ENCODE measurements at regions not wholly inside any gene's neighbourhood (a gene's known extent, or its start where the extent isn't known, plus 50 kb on each side); places are given as distances from the start of the nearest gene placed in this dataset.

GRCh38 chr14:61898568-61898967, 136.3 kb downstream of the SNAPC1 start:
- Histone ChIP-seq H3K27me3 (ENCODE audit: insufficient read depth, low read length) (no peaks in the 10 kb centered on the region), H2AFZ (ENCODE audit: insufficient read depth, low read length, poor library complexity) (no peak overlapping the region), H3K23ac (ENCODE audit: low read length) (no peak overlapping the region), H4K8ac (ENCODE audit: low read depth, low read length) (no peak overlapping the region), H3K4ac (ENCODE audit: low read depth, low read length) (no peak overlapping the region), H3K27ac (ENCODE audit: low read depth, low read length) (no peak overlapping the region), H3K79me2 (ENCODE audit: control insufficient read depth, insufficient read depth, low read length, poor library complexity) (no peaks in the 10 kb centered on the region), H4K91ac (ENCODE audit: low read depth, low read length) (no peak overlapping the region), H3K14ac (ENCODE audit: low read length) (no peak overlapping the region), H3K18ac (ENCODE audit: low read length) (no peak overlapping the region), H2BK5ac (ENCODE audit: low read depth, low read length, poor library complexity) (no peak overlapping the region), H2BK12ac (ENCODE audit: low read length) (no peak overlapping the region), H3K9me3 (ENCODE audit: insufficient read depth, low read depth, low read length) (no peaks in the 10 kb centered on the region), H3K9ac (ENCODE audit: low read length) (no peak overlapping the region), H2AK5ac (ENCODE audit: low read length) (no peak overlapping the region), H3K4me1 (ENCODE audit: control insufficient read depth in 1 of 2, insufficient read depth in 2 of 2, low read length in 2 of 2) (no peaks in the 10 kb centered on the region), H3K4me3 (ENCODE audit: low read depth, low read length) (no peak overlapping the region), H3K4me2 (ENCODE audit: low read length) (no peak overlapping the region), H4K12ac (ENCODE audit: low read depth, low read length) (no peak overlapping the region), H3K36me3 (ENCODE audit: control insufficient read depth in 1 of 2, insufficient read depth in 2 of 2, low read length in 2 of 2) (no peaks in the 10 kb centered on the region), H3K79me1 (ENCODE audit: low read length) (no peaks in the 10 kb centered on the region), H2BK120ac (ENCODE audit: insufficient read depth, low read length, poor library complexity) (no peak overlapping the region)
- DNase-seq = no peak
- no CpG with 5 or more reads among the region's 6 CpGs for WGBS (ENCODE audit: extremely low coverage, insufficient coverage, insufficient read length)

- no peak overlapping the region for H3K4me2 ChIP-seq (ENCODE audit: low read length)
- H2BK12ac ChIP-seq (ENCODE audit: low read length) = no peak overlapping the region
- H3K4ac ChIP-seq (ENCODE audit: low read depth, low read length) = no peak overlapping the region
- no peak overlapping the region for H3K14ac ChIP-seq (ENCODE audit: low read length)
- no peaks in the 10 kb centered on the region for H3K27me3 ChIP-seq (ENCODE audit: insufficient read depth, low read length)
- H3K23ac ChIP-seq (ENCODE audit: low read length) = no peak overlapping the region
- H3K18ac ChIP-seq (ENCODE audit: low read length) = no peak overlapping the region
- no peak overlapping the region for H4K12ac ChIP-seq (ENCODE audit: low read depth, low read length)
- H3K4me3 ChIP-seq (ENCODE audit: low read depth, low read length) = no peak overlapping the region
- no peak overlapping the region for H4K8ac ChIP-seq (ENCODE audit: low read depth, low read length)
- peaks cover 3 to 5% of the 10 kb centered on the region in 2 experiments for H3K4me1 ChIP-seq (ENCODE audit: control insufficient read depth in 1 of 2, insufficient read depth in 2 of 2, low read length in 2 of 2)
- no peak overlapping the region for H4K91ac ChIP-seq (ENCODE audit: low read depth, low read length)
- no peaks in the 10 kb centered on the region for H3K36me3 ChIP-seq (ENCODE audit: control insufficient read depth in 1 of 2, insufficient read depth in 2 of 2, low read length in 2 of 2)
- no peak overlapping the region for H3K9ac ChIP-seq (ENCODE audit: low read length)
- H2AK5ac ChIP-seq (ENCODE audit: low read length) = no peak overlapping the region
- H2BK5ac ChIP-seq (ENCODE audit: low read depth, low read length, poor library complexity) = no peak overlapping the region
- no CpG with 5 or more reads among the region's 4 CpGs for WGBS (ENCODE audit: extremely low coverage, insufficient coverage, insufficient read length)
- H3K79me1 ChIP-seq (ENCODE audit: low read length) = no peaks in the 10 kb centered on the region
- H3K79me2 ChIP-seq (ENCODE audit: control insufficient read depth, insufficient read depth, low read length, poor library complexity) = no peaks in the 10 kb centered on the region
- no peak for DNase-seq
- no peak overlapping the region for H2AFZ ChIP-seq (ENCODE audit: insufficient read depth, low read length, poor library complexity)
- no peak overlapping the region for H3K27ac ChIP-seq (ENCODE audit: low read depth, low read length)
- H2BK120ac ChIP-seq (ENCODE audit: insufficient read depth, low read length, poor library complexity) = no peak overlapping the region
- no peaks in the 10 kb centered on the region for H3K9me3 ChIP-seq (ENCODE audit: insufficient read depth, low read depth, low read length)
Measured at GRCh38 chr14:61899497-61899896, 137.3 kb downstream of the SNAPC1 start.

DNA sequence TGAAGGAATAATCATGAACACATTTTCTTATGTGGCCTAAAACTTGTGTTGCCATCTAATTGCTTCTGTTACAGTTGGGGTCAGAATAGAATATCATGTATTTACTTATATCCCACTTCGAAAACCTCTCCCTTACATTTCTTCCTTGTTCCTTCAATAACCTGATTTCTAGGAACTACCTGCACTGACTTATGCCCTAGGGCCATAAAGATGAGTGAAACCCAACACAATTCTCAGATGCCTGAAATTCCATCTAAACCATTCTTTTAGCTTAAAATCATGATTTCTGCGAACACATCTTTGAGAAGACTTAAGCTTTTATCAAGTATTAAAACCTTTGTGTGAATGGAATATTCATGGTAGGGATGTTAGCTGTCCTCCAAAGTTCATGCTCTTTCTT, 142.7 kb downstream of the SNAPC1 start:
- H3K4me2 ChIP-seq (ENCODE audit: low read length) = no peak overlapping the region
- no peak overlapping the region for H2BK12ac ChIP-seq (ENCODE audit: low read length)
- H4K91ac ChIP-seq (ENCODE audit: low read depth, low read length) = no peak overlapping the region
- H3K9ac ChIP-seq (ENCODE audit: low read length) = no peak overlapping the region
- H2AFZ ChIP-seq (ENCODE audit: insufficient read depth, low read length, poor library complexity) = no peak overlapping the region
- no peak overlapping the region for H3K4ac ChIP-seq (ENCODE audit: low read depth, low read length)
- H2BK5ac ChIP-seq (ENCODE audit: low read depth, low read length, poor library complexity) = no peak overlapping the region
- no peaks in the 10 kb centered on the region for H3K36me3 ChIP-seq (ENCODE audit: control insufficient read depth in 1 of 2, insufficient read depth in 2 of 2, low read length in 2 of 2)
- no peak overlapping the region for H2BK120ac ChIP-seq (ENCODE audit: insufficient read depth, low read length, poor library complexity)
- peaks cover 5% of the 10 kb centered on the region in 2 experiments for H3K4me1 ChIP-seq (ENCODE audit: control insufficient read depth in 1 of 2, insufficient read depth in 2 of 2, low read length in 2 of 2)
- no peak overlapping the region for H3K14ac ChIP-seq (ENCODE audit: low read length)
- H4K12ac ChIP-seq (ENCODE audit: low read depth, low read length) = no peak overlapping the region
- no peaks in the 10 kb centered on the region for H3K27me3 ChIP-seq (ENCODE audit: insufficient read depth, low read length)
- H3K18ac ChIP-seq (ENCODE audit: low read length) = no peak overlapping the region
- H3K79me2 ChIP-seq (ENCODE audit: control insufficient read depth, insufficient read depth, low read length, poor library complexity) = no peaks in the 10 kb centered on the region
- DNase-seq = peak in 1 of 2 donors; percentile 63
- WGBS (ENCODE audit: extremely low coverage, insufficient coverage, insufficient read length) = no CpG with 5 or more reads among the region's 2 CpGs
- H4K8ac ChIP-seq (ENCODE audit: low read depth, low read length) = no peak overlapping the region
- H3K9me3 ChIP-seq (ENCODE audit: insufficient read depth, low read depth, low read length) = no peaks in the 10 kb centered on the region
- H3K27ac ChIP-seq (ENCODE audit: low read depth, low read length) = no peak overlapping the region
- H3K4me3 ChIP-seq (ENCODE audit: low read depth, low read length) = no peak overlapping the region
- H3K79me1 ChIP-seq (ENCODE audit: low read length) = no peaks in the 10 kb centered on the region
- H3K23ac ChIP-seq (ENCODE audit: low read length) = no peak overlapping the region
- no peak overlapping the region for H2AK5ac ChIP-seq (ENCODE audit: low read length)

GRCh38 chr14:61911574-61911973, 149.4 kb downstream of the SNAPC1 start:
- H3K4me2 ChIP-seq (ENCODE audit: low read length) = no peak overlapping the region
- no CpG with 5 or more reads among the region's 4 CpGs for WGBS (ENCODE audit: extremely low coverage, insufficient coverage, insufficient read length)
- H2AFZ ChIP-seq (ENCODE audit: insufficient read depth, low read length, poor library complexity) = no peak overlapping the region
- H3K4me1 ChIP-seq (ENCODE audit: control insufficient read depth in 1 of 2, insufficient read depth in 2 of 2, low read length in 2 of 2) = no peaks in the 10 kb centered on the region
- no peak for DNase-seq
- no peak overlapping the region for H3K27ac ChIP-seq (ENCODE audit: low read depth, low read length)
- H3K79me2 ChIP-seq (ENCODE audit: control insufficient read depth, insufficient read depth, low read length, poor library complexity) = no peaks in the 10 kb centered on the region
- H4K12ac ChIP-seq (ENCODE audit: low read depth, low read length) = no peak overlapping the region
- no peaks in the 10 kb centered on the region for H3K9me3 ChIP-seq (ENCODE audit: insufficient read depth, low read depth, low read length)
- H3K79me1 ChIP-seq (ENCODE audit: low read length) = no peaks in the 10 kb centered on the region
- no peak overlapping the region for H2BK12ac ChIP-seq (ENCODE audit: low read length)
- H3K9ac ChIP-seq (ENCODE audit: low read length) = no peak overlapping the region
- H3K18ac ChIP-seq (ENCODE audit: low read length) = no peak overlapping the region
- H2BK120ac ChIP-seq (ENCODE audit: insufficient read depth, low read length, poor library complexity) = no peak overlapping the region
- no peaks in the 10 kb centered on the region for H3K27me3 ChIP-seq (ENCODE audit: insufficient read depth, low read length)
- no peak overlapping the region for H3K4ac ChIP-seq (ENCODE audit: low read depth, low read length)
- no peak overlapping the region for H3K23ac ChIP-seq (ENCODE audit: low read length)
- no peak overlapping the region for H3K14ac ChIP-seq (ENCODE audit: low read length)
- H4K8ac ChIP-seq (ENCODE audit: low read depth, low read length) = no peak overlapping the region
- no peak overlapping the region for H4K91ac ChIP-seq (ENCODE audit: low read depth, low read length)
- no peaks in the 10 kb centered on the region for H3K36me3 ChIP-seq (ENCODE audit: control insufficient read depth in 1 of 2, insufficient read depth in 2 of 2, low read length in 2 of 2)
- no peak overlapping the region for H2AK5ac ChIP-seq (ENCODE audit: low read length)
- no peak overlapping the region for H3K4me3 ChIP-seq (ENCODE audit: low read depth, low read length)
- no peak overlapping the region for H2BK5ac ChIP-seq (ENCODE audit: low read depth, low read length, poor library complexity)

Measured in trophoblast cell (in vitro differentiated cells and primary cell).